GM21367 (cell line): ENCODE measurements at regions not wholly inside any gene's neighbourhood (a gene's known extent, or its start where the extent isn't known, plus 50 kb on each side); places are given as distances from the start of the nearest gene placed in this dataset.
"Not testable (repeated sequence)": the region's sequence is repeated elsewhere in the genome, so short reads cannot be mapped to it uniquely, and the experiment has no call there.

Experiments used
- ATAC-seq: cut with Tn5 transposase; IDR thresholded peaks from one replicate; pipeline ENCODE4 v1.9.1; 2021; ENCODE audit not compliant: unreplicated experiment

DNA sequence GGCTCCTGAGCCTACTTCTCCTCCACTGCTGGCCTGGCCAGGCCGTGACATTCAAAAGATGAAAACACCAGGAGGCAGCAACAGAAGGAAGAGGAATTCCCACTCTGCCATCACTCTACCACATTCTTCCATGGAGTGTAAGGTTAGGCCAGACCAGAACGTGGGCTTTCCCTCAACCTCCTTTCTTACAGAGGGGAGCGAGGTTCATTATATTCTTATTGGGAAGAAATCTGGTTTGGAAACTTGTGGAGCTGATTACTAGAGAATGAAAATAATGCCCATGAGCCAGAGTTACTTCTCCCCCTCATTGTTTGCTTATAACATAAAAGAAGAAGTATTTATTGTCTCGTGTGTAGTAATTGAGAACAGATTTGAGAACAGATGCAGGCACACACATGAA is 136.3 kb upstream of the BASP1 start:
- ATAC-seq, result no peak

DNA sequence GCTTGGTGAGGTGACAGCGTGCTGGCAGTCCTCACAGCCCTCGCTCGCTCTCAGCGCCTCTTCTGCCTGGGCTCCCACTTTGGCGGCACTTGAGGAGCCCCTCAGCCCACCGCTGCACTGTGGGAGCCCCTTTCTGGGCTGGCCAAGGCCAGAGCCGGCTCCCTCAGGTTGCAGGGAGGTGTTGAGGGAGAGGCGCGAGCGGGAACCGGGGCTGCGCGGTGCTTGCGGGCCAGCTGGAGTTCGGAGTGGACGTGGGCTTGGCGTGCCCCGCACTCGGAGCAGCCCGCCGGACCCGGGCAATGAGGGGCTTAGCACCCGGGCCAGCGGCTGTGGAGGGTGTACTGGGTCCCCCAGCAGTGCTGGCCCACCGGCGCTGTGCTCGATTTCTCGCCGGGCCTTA is 134.2 kb upstream of the BASP1 start:
- not testable (repeated sequence) for ATAC-seq

DNA sequence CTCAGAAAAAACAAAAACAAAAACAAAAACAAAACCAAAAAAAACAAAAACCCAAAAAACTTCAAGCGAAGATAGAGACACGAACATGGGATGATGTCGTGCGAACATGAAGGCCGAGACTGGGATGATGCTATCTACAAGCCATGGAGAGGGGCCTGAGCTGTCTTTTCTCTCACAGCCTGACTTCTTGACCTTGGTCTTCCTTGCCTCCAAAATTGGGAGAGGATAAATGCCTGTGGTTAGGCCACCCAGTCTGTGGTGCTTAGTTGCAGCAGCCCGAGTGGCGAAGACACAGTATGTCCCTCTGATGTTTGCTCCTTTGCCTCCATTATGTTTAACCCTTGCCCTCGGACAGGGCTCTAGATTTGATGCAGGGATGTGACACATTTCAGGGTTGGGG is 130.4 kb upstream of the BASP1 start:
- no peak for ATAC-seq

DNA sequence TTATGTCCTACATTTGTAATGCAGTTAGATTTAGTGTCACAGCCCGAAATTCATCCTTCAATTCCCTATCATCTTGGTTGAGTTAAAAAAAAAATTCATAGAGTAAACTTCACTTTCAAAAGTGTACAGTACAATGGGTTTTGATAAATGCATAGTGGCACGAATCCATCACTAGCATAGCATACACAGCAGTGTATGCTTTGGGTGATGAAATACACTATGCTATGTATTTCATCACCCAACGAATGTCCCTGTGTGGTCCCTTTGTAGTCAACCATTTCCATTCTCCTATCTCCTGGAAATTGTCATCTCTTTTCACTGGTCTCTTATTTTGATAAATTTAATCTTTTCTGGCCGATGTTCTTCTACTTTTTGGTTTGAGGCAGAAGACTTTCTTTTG is 129.4 kb upstream of the BASP1 start:
- ATAC-seq, result no peak

DNA sequence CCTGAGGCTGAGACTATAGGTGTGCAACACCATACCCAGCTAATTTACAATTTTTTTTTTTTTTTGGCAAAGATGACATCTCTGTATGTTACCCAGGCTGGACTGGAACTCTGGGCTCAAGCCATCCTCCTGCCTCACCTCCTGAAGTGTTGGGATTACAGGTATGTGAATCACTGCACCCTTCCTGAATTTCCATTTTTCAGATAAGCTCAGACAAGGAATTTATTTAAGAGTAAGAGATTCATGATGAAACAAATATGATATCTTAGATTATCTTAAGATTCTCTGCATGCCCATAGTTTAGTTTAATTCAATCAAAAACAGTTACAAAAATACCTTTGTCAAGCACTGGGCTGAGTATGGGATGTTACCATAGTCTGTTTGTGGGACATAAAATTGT is 128.4 kb upstream of the BASP1 start:
- no peak for ATAC-seq

DNA sequence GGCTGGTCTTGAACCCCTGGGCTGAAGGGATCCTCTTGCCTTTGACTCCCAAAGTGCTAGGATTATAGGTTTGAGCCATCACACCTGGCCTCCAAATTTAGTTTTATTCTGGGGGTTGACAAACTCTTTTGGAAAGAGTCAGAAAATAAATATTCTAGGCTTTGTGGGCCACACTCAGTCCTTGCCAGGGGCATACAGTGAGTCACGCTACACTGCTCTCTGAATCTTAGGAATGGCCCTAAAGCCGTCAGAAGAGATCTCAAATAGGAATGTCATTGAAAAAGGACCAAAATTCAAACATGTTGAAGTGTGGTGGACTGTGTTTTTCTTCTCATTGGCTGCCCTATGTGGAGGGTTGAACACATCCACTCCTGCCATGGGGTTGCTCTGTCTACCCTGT is 127.7 kb upstream of the BASP1 start:
- no peak for ATAC-seq

DNA sequence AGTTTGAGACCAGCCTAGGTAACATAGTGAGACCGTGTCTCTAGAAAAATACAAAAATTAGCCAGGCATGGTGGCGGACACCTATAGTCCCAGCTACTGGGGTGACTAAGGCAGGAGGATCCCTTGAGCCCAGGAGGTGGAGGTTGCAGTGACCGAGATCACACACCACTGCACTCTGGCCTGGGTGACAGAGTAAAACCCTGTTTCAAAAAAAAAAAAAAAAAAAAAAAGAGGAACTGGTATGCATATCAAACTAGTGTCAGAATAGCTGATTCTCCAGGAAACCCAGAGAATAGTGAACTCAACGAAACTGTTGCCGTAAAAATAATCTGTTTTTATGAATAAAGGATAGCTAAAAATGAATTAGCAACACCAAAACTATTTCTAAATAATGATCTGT is 126.6 kb upstream of the BASP1 start:
- ATAC-seq, result no peak

DNA sequence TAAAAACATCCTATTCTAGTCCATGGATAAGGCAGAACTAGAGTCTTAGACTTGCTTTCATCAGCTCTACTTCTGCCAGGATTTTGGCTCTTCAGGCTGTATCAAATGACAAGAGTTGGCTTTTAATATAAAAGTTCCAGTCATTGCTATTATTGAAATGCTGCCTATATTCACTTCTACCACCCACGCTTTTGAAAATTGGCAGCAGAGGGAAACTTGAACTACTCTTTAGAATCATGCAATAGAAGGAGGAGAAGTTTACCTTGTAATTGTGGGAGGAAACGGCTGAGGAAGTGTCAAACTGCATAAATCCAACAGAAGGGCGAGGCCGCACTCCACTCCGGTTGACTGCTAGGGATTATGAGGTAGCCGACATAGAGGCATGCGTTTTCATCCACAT is 122.6 kb upstream of the BASP1 start:
- ATAC-seq, result no peak

DNA sequence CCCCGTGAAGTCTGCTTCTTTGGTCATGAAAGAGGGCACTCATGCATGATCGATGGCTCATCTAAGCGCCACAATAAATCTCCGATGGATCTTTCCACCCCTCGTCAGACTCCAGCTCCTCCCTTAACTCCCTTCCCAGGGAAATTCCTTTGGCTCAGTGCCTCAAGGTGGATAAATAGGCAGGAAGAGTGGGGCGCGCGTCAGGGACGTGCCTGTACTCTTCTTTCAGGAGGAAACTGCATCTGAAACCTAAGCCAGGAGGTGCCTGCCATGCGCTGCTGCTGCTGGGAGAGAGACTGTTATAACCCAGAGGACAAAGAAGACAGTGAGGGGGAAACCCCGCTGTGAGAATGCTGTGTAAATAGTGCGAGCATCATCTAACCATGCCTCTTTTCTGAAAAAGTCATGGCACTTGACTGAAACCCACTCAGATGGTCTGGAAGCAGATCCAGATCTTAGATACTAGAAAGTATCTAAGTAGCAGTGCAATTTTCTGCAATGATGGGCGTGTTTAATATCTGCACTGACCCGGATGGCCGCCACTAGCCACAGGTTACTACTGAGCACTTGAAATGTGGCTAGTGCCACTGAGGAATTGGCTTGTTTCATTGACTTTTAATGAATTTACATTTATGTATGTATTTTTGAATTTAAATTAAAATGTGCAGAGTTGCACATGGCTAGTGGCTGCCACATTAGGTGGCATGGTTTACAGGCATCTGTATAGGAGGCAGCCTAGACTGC is 120.3 kb upstream of the BASP1 start:
- no peak for ATAC-seq

DNA sequence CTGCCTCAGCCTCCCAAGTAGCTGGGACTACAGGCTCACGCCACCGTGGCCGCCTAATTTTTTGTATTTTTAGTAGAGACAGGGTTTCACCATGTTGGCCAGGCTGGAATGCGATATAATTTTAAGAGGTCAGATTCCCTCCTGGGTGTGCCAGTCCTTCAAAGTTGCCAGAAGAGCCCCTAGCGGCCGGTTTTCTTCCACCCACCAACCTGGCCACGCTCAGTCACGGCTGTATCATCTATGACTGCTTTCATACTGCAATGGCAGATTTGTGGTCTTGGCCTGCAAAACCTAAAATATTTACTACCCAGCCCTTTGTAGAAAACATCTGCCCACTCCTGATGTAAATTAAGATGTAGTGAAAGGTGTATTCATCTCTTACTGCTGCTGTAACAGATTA is 117.5 kb upstream of the BASP1 start:
- ATAC-seq, result no peak

DNA sequence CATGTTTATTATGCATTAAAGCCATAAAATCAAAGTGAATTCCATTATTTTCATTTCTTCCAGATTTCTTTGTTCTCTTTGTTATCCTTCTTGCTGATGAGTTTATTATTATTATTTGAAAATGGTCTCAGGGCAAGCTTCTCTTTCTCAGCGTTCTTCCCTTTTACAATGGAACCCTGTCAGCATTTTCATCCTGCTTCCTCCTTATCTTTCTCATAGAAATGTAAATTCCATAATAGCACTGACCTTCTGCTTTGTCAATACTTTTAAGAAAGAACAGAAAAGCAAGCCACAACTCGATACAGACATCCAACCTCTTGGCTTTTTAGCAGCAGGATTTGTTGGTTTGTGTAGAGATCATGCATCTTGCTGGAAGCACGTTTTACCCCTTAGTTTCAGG is 114.0 kb upstream of the BASP1 start:
- no peak for ATAC-seq

DNA sequence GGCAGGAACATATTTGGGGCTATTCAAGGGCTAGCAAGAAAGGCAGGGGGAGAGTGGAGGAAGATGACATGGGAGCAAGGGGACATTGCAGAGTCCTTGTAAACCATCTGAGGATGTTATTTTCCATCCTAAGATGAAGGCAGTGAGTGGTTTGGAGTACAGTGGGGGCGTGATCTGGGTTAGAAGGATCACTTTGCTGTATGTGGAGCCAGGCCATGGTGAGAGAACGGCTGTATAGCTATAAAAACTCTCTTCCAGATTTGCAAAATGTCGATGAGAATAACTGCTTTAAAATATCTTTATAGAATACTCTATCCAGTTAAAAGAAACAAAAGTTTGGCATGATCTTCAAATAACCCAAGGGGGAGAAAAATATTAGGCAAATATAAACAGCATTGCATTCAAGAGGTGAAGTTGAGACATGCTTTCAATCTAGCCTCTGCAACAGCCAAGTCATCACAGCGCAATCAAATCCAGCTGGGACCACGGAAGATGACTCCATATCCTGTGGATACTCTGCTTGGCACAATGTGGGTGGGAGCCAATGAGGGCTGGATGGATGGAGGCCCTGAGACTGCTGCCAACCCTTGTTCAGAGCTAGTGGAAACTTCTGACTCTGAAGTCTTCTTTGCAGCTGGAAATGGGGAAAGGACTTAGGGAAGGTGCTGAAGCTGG is 111.5 kb upstream of the BASP1 start:
- ATAC-seq, result no peak

DNA sequence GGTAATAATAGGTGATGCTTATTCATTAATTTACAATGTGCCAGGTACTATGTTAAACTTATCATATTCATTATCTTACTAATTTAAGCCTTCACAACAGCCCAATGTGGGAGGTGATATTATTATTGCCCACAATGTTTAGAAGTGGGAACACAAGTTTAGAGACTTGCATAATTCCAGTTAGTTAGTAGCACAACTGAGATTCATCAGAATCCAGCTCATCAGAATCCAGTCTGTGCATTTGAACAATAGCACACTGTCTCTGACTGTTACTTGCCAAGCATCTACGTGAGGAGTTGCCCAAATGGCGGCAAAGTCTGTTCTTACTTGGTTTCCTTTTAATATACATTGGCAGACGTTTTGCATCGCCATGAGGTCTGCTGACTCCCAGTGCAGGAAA is 110.9 kb upstream of the BASP1 start:
- no peak for ATAC-seq

DNA sequence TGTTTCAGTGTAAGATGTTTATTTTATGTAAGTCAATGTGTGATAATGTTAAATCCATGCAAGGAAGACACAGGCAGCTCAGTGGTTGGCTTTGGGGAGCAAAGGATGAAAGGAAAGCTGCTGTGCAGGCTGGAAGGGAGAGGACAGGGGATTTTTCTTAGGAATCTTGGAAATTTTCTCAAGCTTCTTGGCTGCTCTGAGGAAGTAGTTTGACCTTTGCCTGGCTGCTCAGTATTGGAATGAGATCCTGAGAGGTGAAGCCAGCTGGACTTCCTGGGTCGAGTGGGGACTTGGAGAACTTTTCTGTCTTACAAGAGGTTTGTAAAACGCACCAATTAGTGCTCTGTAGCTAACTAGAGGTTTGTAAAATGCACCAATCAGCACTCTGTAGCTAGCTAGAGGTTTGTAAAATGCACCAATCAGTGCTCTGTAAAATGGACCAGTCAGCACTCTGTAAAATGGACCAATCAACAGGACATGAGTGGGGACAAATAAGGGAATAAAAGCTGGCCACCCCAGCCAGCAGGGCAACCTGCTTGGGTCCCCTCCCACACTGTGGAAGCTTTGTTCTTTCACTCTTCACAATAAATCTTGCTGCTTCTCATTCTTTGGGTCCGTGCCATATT is 105.2 kb upstream of the BASP1 start:
- ATAC-seq, result not testable (repeated sequence)

DNA sequence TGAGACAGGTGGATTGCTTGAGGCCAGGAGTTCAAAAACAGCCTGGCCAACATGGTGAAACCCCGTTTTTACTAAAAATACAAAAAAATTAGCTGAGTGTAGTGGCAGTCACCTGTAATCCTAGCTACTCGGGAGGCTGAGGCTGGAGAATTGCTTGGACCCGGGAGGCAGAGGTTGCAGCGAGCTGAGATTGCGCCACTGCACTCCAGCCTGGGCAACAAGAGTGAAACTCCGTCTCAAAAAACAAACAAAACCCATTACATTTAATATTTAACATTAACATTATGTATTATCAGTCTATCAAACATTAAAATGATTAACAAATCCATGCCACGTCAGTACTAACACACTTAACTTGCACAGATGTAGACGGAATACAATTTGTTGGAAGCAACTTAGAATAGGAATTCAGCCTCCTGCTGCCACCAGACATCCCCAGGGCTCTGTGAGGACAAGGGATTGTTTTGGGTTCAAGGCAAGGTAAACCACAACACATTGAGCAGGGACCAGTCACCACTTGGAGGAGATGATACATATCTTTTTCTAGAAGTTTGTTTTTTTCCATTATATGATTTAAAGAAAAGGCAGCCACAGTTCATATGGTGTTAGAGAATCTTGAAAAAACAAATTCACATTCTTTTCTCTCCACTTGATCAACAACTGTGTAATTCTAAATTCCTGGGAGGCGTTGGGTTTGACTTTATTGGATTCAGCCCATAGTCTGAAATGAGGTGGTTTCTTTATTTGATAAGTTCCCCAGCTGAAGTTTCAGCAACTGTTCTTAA is 104.1 kb upstream of the BASP1 start:
- no peak for ATAC-seq

DNA sequence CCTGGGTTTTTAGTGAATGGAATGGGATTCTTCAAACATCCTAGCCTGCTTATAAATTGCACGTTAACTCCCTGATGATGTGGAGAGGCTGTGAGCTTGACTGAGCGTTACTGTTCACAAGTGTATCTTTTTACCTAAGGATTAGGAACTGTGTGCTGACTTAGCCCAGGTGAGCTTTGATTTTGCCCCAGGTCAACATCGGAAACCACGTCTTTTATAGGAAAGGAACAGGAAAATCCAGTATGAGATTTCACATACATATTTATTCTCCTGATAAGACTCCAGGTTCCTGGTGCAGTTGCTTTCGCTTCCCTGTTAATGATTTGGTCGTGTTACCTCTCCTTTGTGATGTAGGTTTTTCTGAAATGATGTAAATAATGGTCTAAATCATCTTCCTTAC is 103.2 kb upstream of the BASP1 start:
- ATAC-seq, result no peak

DNA sequence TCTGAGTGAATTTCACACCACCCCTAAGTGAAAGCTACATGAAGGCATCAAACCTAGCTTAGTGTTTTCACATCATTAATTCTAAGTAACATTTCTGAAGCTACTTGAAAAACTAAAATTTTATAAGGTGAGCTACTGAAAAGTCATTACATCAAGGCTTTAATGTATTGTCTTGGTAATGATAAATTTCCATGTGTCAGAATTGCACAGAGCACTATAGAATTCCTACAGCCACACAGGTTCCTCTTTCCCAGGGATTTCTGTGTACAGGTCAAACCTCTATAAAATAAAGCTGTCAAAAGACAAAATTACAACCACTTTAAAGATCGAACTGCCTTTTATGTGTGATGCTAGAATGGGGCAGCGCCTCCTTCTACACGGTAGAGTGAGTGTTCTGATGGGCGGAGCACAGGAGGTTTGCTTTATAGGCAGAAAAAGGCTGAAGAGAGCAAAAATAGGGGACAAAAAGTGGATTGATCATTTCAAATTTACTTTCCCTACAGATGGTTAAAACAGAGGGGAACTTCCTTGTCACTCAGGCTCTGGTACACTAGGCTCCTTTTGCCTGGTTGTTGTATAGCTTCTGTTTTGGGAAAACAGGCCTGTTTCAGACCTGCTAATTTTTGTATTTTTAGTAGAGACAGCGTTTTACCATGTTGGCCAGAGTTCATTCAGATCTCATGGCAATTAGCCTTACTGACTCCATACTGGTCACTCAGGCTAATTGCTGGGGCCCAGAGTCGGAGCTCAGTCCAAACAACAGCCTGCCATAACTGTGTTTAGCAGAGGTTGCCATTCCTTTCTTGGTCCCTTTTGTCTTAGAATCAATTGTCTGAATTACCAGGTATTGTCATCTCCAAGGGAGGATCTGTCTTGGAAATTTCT is 102.5 kb upstream of the BASP1 start:
- no peak for ATAC-seq

DNA sequence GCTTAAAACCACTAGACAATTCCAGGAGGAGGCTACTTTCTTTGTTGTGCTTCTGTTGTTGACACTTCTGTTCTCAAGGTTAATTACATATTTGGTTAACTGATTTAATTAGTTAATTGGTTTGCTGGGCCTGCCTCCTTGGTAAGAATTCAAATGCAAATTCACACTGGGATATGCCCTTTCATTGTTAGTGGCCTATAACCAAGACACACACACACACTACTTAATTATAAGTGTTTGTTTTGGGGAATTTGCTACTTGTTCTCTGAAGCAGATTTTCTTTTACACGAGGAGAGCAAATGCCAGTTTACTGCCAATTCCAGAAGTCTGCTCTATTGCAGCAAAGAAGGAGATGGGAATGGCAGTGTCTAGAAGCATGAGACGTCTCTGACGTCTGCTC is 101.6 kb upstream of the BASP1 start:
- no peak for ATAC-seq

DNA sequence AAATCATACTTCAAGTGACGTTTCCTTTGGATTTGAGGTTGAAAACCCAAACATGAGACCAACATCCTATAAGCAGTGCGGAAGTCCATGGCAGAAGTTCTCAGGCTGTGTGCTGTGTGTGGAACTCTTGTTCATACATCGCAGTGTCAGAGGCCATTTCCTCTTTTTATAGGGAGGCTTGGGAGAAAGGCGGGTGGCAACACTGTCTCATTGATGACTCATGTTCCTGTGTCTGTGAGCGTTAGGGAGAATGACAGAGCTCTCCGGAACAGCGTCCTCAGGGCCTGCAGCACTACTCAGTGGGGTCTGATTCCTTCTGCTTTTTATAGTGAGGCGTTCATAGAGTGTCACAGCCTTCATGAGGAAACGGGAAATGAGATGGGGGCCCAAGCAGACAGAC is 98.8 kb upstream of the BASP1 start:
- peak; percentile 84 for ATAC-seq

DNA sequence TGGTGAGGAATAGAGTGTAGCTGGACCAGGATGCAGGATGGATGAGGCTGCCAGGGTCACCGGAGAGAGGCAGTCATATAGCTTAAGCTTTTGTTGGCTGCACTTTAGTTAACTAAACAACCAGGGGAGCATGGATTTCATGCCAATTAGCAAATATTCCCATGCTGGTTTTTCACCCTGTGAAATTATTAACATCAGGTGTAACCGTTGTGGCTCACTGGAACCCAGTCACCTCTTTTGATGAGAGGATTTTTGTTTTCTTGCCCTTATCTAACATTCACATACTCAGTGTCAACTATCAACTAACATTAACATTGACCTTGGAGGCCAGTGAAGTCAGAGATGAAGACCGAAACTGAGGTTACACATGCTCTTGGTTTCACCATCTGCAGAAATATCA is 97.2 kb upstream of the BASP1 start:
- ATAC-seq, result no peak

DNA sequence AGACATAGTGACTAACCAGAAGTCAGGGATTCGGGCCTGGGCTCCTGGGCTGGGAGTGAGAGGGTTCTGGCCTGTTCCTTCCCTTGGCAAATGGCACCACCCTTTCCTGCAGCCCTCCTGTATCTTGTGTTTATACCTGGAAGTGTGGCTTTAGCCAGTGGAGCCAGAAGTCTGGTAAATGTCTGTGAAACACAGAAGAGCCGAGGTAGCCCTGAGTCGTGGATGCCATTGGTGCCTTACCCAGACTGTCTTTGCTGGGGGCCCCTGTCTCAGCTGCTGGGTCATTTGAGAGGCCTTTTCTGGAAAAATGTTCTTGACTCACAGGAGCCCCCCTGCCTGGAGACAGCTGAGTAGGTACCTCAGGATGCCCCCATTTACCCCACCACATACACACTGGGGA is 95.7 kb upstream of the BASP1 start:
- ATAC-seq, result no peak
